ENCODE measurements at regions not wholly inside any gene's neighbourhood (a gene's known extent, or its start where the extent isn't known, plus 50 kb on each side); places are given as distances from the start of the nearest gene placed in this dataset.
A peak's percentile ranks its signal among the peaks of the same experiment; 100 is the strongest.
"Not testable (repeated sequence)": the region's sequence is repeated elsewhere in the genome, so short reads cannot be mapped to it uniquely, and the experiment has no call there.

- DNase-seq (ENCODE audit: low spot score, unreplicated experiment); H3K4me3 Mint-ChIP-seq (ENCODE audit: low read depth); H3K27ac Mint-ChIP-seq; H3K36me3 Mint-ChIP-seq (ENCODE audit: insufficient read depth); H3K4me1 Mint-ChIP-seq (ENCODE audit: low read depth); H3K9me3 Mint-ChIP-seq (ENCODE audit: low read depth); H3K27me3 Mint-ChIP-seq: not testable (repeated sequence)
- TF ChIP-seq, protein P1, sequence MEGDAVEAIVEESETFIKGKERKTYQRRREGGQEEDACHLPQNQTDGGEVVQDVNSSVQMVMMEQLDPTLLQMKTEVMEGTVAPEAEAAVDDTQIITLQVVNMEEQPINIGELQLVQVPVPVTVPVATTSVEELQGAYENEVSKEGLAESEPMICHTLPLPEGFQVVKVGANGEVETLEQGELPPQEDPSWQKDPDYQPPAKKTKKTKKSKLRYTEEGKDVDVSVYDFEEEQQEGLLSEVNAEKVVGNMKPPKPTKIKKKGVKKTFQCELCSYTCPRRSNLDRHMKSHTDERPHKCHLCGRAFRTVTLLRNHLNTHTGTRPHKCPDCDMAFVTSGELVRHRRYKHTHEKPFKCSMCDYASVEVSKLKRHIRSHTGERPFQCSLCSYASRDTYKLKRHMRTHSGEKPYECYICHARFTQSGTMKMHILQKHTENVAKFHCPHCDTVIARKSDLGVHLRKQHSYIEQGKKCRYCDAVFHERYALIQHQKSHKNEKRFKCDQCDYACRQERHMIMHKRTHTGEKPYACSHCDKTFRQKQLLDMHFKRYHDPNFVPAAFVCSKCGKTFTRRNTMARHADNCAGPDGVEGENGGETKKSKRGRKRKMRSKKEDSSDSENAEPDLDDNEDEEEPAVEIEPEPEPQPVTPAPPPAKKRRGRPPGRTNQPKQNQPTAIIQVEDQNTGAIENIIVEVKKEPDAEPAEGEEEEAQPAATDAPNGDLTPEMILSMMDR (IDR thresholded peaks at IDR 0.05; ENCODE audit: unreplicated experiment) = peak; percentile 16
Observed at GRCh38 chr2:90105142-90105541, 1413.7 kb downstream of the RPIA start.

DNA sequence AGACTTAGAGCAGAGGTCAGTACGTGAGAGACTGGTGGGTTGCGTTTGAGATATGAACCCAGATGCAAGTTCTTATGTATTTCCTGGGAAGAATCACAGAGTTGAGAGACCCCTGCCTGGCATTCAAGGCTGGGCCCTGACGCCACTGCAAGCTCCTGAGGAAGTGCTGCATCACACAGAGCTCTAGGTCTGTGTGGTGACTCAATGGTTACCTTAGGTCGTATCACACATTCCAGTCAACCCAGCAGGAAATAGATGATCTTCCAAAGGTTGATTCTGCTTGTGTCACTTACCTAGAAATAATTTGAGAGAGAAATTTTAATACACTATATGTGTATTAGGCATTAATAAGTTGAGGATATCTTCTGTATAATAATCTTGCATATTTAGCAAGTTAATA, 1431.9 kb downstream of the RPIA start:
- H3K27ac Mint-ChIP-seq; H3K36me3 Mint-ChIP-seq (ENCODE audit: insufficient read depth); H3K4me1 Mint-ChIP-seq (ENCODE audit: low read depth); H3K27me3 Mint-ChIP-seq; H3K9me3 Mint-ChIP-seq (ENCODE audit: low read depth); DNase-seq (ENCODE audit: low spot score, unreplicated experiment); H3K4me3 Mint-ChIP-seq (ENCODE audit: low read depth): not testable (repeated sequence)

GRCh38 chr2:90139046-90139445, 1447.6 kb downstream of the RPIA start:
- not testable (repeated sequence) for DNase-seq (ENCODE audit: low spot score, unreplicated experiment); H3K27me3 Mint-ChIP-seq; H3K9me3 Mint-ChIP-seq (ENCODE audit: low read depth); H3K4me3 Mint-ChIP-seq (ENCODE audit: low read depth); H3K4me1 Mint-ChIP-seq (ENCODE audit: low read depth); H3K27ac Mint-ChIP-seq; H3K36me3 Mint-ChIP-seq (ENCODE audit: insufficient read depth)

GRCh38 chr2:90141558-90141957, 1450.1 kb downstream of the RPIA start:
- H3K4me1 Mint-ChIP-seq (ENCODE audit: low read depth); H3K4me3 Mint-ChIP-seq (ENCODE audit: low read depth); H3K9me3 Mint-ChIP-seq (ENCODE audit: low read depth); H3K36me3 Mint-ChIP-seq (ENCODE audit: insufficient read depth); DNase-seq (ENCODE audit: low spot score, unreplicated experiment); H3K27me3 Mint-ChIP-seq; H3K27ac Mint-ChIP-seq: not testable (repeated sequence)

GRCh38 chr2:90151805-90152204, 1460.3 kb downstream of the RPIA start:
- H3K4me3 Mint-ChIP-seq (ENCODE audit: low read depth); H3K4me1 Mint-ChIP-seq (ENCODE audit: low read depth); H3K27ac Mint-ChIP-seq; DNase-seq (ENCODE audit: low spot score, unreplicated experiment); H3K27me3 Mint-ChIP-seq; H3K36me3 Mint-ChIP-seq (ENCODE audit: insufficient read depth); H3K9me3 Mint-ChIP-seq (ENCODE audit: low read depth): not testable (repeated sequence)

DNA sequence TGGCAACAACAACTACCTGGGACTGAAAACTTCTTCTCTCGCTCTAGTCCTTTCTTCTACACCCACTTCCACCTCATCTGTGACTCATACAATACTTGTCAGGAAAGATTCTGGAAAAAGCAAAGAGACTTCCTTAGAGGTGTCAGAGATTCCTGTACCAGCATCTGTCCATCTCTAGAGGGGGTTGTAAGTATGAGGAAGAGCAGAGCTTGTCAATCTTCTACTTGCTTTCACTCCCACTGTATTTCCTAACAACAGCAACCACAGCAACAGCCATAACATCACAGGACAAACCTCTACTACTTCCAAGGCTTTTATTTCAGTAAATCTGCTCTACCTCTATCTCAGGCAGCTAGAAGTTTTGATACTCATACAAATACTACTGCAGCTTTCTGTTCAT, 1479.5 kb downstream of the RPIA start:
- H3K4me1 Mint-ChIP-seq (ENCODE audit: low read depth); DNase-seq (ENCODE audit: low spot score, unreplicated experiment); H3K9me3 Mint-ChIP-seq (ENCODE audit: low read depth); H3K36me3 Mint-ChIP-seq (ENCODE audit: insufficient read depth); H3K4me3 Mint-ChIP-seq (ENCODE audit: low read depth); H3K27me3 Mint-ChIP-seq; H3K27ac Mint-ChIP-seq: not testable (repeated sequence)

GRCh38 chr2:90173081-90173480, 1481.6 kb downstream of the RPIA start:
- not testable (repeated sequence) for H3K9me3 Mint-ChIP-seq (ENCODE audit: low read depth); H3K4me3 Mint-ChIP-seq (ENCODE audit: low read depth); DNase-seq (ENCODE audit: low spot score, unreplicated experiment); H3K36me3 Mint-ChIP-seq (ENCODE audit: insufficient read depth); H3K4me1 Mint-ChIP-seq (ENCODE audit: low read depth); H3K27ac Mint-ChIP-seq; H3K27me3 Mint-ChIP-seq

DNA sequence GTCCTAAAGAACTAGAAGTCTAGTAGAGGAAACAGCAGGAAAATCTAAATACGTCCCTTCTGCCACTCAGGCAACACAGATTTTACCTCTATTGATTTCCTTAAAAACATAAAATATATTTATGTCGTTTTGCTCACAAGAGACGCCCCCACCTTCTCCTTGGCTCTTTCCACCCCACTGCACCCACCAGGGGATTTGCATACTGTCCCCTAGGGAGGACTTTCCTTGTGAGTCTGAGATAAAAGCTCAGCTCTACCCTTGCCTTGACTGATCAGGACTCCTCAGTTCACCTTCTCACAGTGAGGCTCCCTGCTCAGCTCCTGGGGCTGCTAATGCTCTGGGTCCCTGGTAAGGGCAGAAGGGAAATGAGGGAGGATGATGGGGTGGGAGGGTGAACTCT, 1488.1 kb downstream of the RPIA start:
- not testable (repeated sequence) for H3K9me3 Mint-ChIP-seq (ENCODE audit: low read depth); DNase-seq (ENCODE audit: low spot score, unreplicated experiment); H3K4me1 Mint-ChIP-seq (ENCODE audit: low read depth); H3K27ac Mint-ChIP-seq; H3K27me3 Mint-ChIP-seq; H3K4me3 Mint-ChIP-seq (ENCODE audit: low read depth); H3K36me3 Mint-ChIP-seq (ENCODE audit: insufficient read depth)

- peaks cover 6% of the 10 kb centered on the region for H3K9me3 Mint-ChIP-seq (ENCODE audit: low read depth)
- H3K27ac Mint-ChIP-seq = no peak overlapping the region
- peaks cover 2% of the 10 kb centered on the region for H3K27me3 Mint-ChIP-seq
- no peaks in the 10 kb centered on the region for H3K4me1 Mint-ChIP-seq (ENCODE audit: low read depth)
- no peaks in the 10 kb centered on the region for H3K36me3 Mint-ChIP-seq (ENCODE audit: insufficient read depth)
- no peak overlapping the region for H3K4me3 Mint-ChIP-seq (ENCODE audit: low read depth)
- TF ChIP-seq, protein P1 (IDR thresholded peaks at IDR 0.05; ENCODE audit: unreplicated experiment) = peak; percentile 40
- no peak for DNase-seq (ENCODE audit: low spot score, unreplicated experiment)
Observed at GRCh38 chr2:90207454-90208058, 1516.1 kb downstream of the RPIA start.
